VCaP (cell line): ENCODE measurements at regions not wholly inside any gene's neighbourhood (a gene's known extent, or its start where the extent isn't known, plus 50 kb on each side); places are given as distances from the start of the nearest gene placed in this dataset.

ENCODE experiments used
- H3K27ac ChIP-seq: fragments of 450-650 bp; 2 replicates; pipeline ENCODE4 v1.5.1; 2017
- TF ChIP-seq, protein P1 (sequence below): fragments of 450-650 bp; conservative IDR thresholded peaks from 2 replicates; pipeline ENCODE4 v1.5.1; 2017; ENCODE audit warnings: mild to moderate bottlenecking, moderate library complexity

DNA sequence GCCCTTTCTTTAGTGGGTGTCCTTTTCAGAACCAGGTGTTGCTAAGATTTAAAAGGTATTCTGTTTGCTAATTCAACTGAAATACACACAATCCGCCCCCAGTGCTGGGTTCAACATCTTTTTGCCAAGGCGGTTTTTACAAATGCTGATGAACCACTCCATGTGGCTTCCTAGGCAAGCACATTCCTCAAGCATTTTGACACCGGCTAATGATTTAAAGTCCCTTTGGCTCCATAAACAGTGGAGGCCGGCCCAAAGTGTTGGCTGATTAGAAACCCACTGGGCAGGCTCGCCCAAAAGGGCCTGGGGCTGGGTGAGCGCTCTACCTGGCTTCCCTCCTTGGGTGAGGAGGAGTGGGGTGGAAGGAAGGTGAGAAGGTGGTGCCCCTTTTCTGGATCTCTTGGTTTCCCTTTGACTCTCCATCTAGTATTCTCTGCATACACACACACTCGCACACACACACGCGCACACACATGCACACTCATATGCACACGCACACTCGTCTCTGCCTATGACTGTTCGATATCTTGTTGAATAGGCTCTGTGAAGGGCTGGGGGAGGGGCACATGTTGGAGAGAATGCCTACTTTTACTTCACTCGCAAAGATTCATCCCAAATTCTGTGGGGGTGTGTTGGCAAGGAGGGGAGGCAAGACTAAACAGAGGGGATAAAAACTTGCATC is 66.7 kb upstream of the ARMC2 start:
- peak overlapping the region; percentile 76 for H3K27ac ChIP-seq
- TF ChIP-seq, protein P1, sequence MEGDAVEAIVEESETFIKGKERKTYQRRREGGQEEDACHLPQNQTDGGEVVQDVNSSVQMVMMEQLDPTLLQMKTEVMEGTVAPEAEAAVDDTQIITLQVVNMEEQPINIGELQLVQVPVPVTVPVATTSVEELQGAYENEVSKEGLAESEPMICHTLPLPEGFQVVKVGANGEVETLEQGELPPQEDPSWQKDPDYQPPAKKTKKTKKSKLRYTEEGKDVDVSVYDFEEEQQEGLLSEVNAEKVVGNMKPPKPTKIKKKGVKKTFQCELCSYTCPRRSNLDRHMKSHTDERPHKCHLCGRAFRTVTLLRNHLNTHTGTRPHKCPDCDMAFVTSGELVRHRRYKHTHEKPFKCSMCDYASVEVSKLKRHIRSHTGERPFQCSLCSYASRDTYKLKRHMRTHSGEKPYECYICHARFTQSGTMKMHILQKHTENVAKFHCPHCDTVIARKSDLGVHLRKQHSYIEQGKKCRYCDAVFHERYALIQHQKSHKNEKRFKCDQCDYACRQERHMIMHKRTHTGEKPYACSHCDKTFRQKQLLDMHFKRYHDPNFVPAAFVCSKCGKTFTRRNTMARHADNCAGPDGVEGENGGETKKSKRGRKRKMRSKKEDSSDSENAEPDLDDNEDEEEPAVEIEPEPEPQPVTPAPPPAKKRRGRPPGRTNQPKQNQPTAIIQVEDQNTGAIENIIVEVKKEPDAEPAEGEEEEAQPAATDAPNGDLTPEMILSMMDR: no peak

DNA sequence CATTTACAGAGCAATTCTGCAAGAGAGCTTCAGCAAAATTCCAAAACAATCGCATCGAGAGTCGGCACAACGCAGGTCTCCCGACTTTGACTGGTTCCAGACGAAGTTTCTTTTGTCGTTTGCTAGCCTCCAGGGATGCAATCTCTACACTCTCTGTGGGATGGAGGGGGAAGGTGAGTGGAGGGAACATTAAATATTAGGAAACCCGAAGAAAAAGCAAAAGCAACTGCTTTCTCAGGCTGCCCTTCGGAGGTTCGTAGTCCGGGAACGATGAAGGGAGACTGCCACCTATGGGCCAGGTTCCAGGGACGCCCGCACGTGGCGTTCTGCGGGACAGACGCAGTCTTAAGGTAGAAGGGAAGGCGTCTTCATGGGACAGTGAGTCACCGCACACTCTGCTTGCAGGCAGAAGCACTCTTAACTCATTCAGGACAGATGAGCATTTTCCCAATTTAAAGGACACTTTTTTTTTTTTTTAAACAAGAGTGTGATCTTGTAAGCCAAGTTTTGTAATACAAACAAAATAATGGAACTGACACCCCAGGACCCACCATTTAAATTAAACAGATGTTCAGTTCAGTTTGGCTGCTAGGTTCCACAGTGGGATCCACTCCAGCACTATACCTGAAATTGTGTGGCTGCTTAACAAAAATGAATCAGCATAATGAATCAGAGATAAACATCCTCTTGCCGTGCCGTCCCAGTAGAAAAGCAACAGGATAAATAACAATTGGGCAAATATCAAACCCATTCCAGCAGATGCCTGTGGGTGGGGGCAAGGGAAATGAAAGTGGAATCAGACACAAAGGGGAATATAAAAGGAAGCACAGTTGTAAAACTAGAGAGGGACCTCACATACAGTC is 65.8 kb upstream of the ARMC2 start:
- TF ChIP-seq, protein P1: peak; percentile 91
- peak overlapping the region; percentile 76 for H3K27ac ChIP-seq

DNA sequence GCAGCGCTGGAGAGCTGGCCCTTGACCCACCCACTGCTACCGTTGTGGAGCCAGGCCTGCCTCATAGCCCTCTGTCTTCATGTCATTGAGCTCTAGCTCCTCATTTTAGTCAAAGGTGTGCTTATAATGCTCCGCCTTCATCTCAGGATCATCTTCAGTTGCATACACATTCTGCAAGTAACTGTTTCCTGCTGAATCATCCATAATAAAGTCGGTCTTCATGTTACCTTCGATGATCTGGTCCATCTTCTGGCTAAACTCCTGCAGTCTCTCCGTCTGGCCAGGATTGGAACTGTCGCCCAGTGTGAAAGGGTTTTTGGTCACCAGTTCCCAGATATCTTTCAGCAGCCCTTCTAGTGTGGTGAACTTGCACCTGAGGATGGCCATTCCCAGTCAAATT is 62.6 kb upstream of the ARMC2 start:
- no peak overlapping the region for H3K27ac ChIP-seq
- TF ChIP-seq, protein P1: no peak

DNA sequence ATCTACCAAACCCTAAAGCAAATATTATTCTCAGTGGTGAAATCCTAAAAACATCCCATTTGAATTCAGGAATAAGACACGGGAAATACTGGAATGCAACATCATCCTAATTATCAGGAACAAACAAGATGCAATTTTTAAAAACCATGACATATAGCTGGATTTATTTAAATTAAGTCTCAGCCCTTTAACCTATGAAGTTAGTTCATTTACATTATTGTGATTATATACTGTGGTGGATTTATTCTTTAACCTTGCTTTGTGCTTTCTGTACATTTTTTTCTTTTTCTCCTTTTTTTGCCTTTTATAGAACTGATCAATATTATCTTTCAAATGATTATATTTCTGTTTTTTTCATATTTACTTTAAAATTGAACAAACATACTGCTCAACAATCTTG is 59.8 kb upstream of the ARMC2 start:
- TF ChIP-seq, protein P1: no peak
- no peak overlapping the region for H3K27ac ChIP-seq

DNA sequence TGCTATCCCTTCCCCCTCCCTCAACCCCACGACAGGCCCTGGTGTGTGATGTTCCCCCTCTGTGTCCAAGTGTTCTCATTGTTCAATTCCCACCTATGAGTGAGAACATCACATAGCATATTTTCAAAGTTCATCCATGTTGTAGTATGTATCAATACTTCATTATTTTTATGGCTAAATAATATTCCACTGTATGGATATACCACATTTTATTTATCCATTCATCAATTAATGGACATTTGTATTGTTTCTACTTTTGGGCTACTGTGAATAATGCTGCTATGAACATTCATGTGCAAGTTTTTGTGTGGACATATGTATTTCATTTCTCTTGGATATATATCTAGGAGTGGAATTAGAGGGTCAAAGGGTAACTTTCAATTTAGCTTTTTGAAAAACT is 58.7 kb upstream of the ARMC2 start:
- TF ChIP-seq, protein P1: no peak
- H3K27ac ChIP-seq: no peak overlapping the region

DNA sequence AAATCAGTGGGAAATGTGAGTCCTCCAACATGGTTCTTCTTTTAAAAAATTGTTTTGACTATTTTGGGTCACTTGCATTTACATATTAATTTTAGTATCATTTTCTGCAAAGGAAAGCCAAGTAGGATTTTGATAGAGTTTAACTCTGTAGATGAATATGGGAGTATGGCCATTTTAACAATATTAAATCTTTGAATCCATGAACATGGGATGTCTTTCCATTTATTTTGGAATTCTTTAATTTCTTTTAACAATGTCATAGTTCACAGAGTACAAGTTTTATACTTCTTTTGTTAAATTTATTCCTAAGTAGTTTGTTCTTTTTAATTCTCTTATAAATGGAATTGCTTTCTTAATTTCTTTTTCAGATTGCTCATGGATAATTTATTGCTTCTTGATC is 56.5 kb upstream of the ARMC2 start:
- no peak overlapping the region for H3K27ac ChIP-seq
- TF ChIP-seq, protein P1: no peak

DNA sequence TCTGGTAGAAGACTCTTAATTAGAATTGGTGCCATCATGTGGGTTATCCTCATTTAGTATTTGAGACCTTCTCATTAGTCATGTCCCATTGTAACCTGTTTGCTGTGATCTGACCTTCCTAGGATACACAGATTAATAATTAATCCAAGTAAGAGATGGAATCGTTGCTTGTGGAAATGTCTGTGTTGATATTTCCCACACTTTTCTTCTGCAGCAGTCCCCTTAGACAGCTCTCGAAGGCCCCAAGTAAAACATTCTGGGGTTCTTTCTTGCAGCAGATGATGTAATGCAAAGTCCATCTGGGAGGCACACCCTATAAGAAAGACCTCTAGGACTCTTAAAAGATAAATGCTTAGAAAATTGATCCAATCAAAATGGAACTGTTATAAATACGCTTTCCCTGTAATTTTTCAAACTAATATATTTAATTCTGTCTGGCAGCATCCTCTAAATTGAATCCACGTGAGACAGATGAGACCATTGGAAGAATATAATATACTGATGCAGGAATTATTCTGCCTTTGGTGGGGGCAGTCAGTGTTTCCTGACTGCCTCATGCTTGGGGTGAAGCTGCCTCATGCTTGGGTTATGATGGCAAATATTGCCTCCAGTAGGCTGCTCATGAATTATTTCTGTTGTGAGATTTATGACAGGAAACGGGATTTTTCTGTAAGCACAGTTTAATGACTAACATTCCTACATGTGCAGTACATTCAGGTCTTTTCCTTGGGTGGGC is 54.5 kb upstream of the ARMC2 start:
- peak overlapping the region; percentile 27; the same call in 1 of the 2 replicates for H3K27ac ChIP-seq

More for the DNA sequence above, 54.5 kb upstream of the ARMC2 start:
- TF ChIP-seq, protein P1: no peak
